Hindlimb muscle (tissue), 1 donor: ENCODE measurements at regions not wholly inside any gene's neighbourhood (a gene's known extent, or its start where the extent isn't known, plus 50 kb on each side); places are given as distances from the start of the nearest gene placed in this dataset.

Experiments
- DNase-seq: peaks from one replicate; pipeline ENCODE4 v3.0.0-alpha.2; 2013

DNA sequence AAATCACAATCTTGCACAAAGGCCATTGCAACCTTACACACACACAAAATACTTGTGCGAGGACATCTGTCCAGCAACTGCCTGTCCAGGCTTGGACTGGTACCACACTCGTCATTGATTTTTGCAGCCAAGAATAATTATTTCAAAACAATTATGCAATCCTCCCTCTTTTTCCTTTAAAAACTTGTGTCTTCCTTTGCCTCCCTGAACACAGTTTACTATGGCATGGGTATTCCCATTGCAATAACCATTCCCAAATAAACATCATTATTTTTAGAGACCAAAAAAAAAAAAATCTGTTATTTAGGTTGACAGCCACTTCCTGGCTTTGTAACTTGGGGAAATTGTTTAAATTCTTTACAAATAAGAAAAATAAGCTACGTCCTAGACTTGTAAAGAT, 54.0 kb downstream of the C11orf91 start:
- DNase-seq = no peak

DNA sequence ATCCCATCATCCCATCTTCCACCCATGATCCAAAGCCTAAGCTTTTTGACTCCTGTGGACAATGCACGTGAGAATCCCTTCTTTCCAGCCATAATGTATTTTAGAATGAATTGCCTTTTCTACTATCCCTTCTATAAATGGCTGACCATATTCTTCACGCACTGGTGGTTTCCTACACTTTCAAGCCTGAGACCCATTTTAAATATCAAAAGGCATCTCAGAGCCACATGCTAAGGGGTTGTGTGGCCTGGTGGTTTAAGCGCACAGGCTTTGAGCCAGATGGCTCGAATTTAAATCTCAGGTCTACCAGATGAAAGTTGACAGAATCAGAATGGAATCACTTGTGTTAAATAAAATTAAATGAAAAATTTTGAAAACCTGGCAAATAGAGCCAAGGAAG, 54.5 kb downstream of the C11orf91 start:
- DNase-seq = no peak

DNA sequence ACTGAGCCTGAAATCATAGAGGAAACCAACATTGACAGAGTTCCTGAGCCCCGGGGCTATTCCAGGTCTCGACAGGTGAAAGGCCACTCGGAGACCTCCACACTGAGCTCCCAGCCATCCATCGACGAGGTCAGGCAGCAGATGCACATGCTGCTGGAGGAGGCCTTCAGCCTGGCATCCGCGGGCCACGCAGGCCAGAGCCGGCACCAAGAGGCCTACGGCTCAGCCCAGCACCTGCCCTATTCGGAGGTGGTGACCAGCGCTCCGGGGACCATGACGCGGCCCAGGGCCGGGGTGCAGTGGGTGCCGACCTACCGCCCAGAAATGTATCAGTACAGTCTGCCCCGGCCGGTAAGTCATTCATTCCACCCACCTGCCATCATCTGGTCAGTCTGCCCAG, 54.9 kb downstream of the C11orf91 start:
- DNase-seq = no peak

DNA sequence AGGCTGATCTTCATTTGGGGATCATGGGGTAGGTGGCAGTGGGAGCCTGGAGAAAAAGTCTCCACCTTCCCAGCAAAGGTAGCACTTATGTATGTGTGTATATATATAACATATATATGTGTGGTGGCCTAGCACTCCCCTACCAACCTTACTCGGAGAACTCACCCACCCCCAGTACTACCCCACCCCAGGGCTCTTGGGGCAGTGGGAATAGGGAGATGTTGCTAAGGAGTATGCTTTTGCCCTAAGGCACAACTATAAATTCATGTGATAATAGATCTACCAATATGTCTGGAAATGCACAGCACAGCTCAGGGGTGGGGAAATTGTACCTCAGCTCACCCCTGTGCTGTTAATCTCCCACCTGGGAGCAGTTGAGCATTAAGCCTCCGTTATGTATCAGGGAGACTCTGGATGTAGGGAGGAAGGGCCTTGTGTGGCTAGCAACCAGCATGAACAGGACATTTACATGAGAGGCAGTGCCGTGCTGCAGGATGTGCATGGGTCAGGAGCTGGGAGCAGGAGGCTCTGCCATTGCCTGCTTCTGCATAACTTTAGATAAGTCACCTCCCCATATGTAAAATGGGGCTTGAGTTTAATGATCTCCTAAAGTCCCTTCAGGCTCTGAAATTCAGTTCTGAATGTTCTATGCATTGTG, 57.3 kb downstream of the C11orf91 start:
- no peak for DNase-seq

DNA sequence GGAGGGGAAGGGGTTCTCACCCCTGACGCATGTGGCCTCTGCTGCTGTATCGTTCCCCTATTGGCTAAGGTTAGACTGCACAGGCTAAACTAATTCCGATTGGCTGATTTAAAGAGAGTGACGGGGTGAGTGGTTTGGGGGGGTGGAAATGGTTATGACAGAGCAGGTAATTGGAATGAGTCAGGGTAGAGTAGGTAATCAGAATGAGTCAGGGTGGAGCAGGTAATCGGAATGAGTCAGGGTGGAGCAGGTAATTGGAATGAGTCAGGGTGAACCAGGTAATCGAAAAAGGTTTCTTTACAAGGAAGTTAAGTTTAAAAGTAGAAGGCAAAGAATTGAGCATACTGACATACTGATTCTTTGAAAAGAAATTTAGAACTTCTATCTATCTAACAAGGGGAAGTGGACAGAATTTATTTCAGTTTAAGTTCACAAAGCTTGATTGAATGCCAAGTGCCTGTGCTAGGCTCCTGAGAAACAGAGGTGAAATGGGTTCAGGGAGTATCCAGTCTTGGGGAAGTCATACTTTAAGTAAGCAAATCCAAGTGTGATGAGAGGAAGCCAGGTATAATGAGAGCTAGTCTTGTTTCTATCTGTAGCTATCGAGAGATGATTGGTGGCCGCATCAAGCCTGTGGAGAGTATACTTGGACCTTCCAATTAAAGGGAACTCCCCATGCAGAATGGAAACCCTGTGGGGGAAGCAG, 58.0 kb downstream of the C11orf91 start:
- no peak for DNase-seq

DNA sequence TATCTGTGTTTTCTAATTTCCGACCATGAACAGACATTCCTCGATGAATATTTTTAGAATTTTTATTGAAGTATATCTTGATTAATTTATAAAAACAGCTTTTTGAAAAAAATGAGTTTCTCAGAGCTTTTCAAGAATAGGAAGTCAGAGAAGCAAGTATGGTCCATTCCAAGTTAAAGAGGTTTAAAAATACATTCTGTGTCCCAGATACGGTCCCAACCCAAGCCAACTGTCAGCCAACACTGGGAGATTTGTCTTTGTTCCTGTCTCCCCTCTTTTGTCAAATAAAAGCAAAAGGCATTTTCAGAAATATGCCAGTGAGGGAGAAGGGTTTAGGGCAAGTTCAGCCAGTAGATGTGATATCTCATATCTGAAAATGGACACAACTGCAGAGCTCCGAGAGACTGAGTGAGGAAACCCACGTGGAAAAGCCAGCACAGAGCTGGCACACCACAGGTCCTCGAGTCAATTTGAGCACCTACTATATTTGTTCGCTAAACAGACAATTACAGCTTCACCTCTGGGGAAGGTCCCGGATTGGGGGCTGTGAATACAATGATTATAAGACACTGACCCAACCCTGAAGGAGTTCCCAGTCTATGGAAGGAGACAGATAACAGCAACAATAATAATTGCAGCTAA, 59.8 kb downstream of the C11orf91 start:
- no peak for DNase-seq

DNA sequence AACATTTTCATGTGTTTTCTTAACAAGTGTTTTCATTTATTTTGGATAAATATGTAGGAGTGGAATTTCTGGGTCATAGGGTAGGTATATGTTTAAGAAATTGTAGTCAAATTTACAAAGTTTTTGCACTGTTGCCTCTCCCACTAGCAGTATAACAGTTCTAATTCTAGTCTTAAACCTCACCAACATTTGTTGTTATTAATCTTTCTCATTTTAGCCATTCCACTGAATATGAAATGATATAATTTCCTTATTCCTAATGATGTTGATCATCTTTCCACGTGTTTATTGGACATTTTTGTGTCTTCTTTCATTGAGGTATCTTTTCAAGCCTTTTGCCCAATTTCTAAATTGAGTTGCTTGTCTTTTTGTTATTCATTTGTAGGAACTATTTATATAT, 62.0 kb downstream of the C11orf91 start:
- no peak for DNase-seq

DNA sequence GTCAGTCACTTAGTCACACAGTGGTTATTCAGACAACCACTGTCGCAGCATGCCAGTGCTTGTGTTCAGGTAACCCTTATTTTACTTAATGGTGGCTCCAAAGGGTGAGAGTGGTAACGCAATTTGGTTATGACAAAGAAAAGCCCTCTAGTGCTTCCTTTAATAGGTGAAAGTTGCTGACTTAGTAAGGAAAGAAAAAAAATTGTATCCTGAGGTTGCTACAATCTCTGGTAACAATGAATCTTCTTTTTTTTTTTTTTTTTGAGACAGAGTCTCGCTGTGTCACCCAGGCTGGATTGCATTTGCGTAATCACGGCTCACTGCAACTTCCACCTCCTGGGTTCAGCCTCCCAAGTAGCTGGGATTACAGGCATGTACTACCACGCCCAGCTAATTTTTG, 64.5 kb downstream of the C11orf91 start:
- no peak for DNase-seq

DNA sequence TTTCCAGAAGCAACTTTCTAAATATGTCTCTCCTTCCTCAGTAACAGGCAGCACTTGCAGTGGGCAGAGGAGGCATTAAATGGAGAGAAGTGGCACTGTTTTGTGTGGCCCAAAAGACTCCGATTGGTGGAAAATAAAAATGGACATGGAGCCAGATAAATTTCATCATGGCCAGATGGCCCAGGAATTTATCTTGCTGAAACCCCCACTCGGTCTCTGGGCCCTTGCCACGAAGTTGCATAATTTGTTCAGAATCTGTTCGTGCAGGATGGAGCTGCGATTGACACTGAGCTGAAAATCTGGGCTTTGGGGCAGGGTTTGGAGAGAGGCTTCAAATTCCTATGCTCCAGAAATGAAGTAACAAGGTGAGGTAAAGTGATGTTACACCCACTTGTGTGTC, 65.5 kb downstream of the C11orf91 start:
- DNase-seq = no peak

DNA sequence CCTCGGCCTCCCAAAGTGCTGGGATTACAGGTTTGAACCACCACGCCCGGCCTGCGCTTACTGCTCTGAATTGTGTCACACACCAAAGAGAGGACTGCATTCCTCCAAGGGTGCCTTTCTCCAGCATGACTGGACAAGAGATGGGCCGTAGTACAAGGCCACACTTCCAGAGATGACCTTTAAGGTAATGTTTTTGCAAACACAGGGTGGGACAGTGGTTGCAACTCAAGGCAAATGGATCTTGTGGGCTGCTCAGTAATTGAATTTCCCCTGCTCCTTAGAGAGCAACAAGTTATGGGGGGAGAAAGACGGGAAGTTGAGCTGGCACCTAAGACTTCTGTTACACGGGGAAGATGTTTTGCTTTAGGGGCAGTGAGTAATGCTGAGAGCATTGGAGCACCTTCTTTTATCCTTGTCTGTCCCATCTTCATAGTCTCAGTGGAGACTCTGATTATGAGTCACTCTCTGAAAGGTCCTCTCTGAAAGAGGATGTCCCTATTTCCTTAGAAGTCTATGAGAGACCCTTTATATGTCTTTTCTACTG, 66.3 kb downstream of the C11orf91 start:
- no peak for DNase-seq

DNA sequence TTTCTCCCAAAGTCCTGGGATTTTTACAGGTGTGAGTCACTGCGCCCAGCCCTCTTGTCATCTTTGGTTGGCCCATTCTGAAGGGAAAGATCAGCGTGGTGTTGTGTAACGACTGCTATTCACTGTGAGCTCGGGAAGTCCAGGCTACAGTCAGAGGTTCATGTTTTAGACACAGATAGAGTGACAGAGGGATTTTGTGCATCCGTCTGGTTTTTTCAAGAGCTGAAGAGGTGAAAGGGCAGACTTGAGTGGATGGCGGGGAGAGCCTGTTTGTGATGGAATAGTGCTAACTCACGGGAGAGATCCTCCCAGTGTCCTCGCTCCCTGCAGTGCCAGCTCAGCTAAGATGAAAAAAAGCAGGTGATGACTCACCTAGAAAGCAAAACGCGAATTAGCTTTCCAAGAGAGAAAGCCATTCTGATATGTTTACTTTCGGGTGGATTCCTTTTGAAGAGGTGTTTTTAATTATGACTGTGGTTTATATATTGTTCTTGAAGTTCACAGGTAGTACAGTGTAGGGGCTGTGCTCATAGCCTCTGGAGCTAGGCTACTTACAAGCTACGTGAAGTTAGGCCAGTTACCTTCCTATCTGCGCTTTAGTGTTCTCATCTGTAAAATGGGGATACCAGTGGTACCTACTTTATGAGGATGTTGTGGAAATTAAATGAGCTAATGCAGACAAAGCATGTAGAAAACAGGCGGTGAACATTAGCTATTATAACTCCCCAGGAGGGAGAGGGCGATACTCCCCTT, 67.2 kb downstream of the C11orf91 start:
- no peak for DNase-seq

DNA sequence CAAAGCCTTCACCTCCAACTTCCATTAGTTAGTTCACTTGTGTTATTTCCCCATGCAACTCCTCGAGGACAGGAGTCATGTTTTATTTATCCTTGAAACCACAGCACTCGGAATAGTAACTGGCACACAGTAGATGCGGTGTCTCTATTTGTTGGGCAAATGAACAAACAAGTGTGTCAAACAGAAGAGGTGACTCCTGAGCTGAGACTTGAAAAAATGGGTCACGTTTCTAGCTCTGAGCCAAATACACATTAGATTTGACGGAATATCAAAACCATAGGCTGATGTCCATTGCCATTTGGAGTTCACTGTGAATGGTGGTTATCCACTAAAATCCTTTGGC, 68.9 kb downstream of the C11orf91 start:
- no peak for DNase-seq

DNA sequence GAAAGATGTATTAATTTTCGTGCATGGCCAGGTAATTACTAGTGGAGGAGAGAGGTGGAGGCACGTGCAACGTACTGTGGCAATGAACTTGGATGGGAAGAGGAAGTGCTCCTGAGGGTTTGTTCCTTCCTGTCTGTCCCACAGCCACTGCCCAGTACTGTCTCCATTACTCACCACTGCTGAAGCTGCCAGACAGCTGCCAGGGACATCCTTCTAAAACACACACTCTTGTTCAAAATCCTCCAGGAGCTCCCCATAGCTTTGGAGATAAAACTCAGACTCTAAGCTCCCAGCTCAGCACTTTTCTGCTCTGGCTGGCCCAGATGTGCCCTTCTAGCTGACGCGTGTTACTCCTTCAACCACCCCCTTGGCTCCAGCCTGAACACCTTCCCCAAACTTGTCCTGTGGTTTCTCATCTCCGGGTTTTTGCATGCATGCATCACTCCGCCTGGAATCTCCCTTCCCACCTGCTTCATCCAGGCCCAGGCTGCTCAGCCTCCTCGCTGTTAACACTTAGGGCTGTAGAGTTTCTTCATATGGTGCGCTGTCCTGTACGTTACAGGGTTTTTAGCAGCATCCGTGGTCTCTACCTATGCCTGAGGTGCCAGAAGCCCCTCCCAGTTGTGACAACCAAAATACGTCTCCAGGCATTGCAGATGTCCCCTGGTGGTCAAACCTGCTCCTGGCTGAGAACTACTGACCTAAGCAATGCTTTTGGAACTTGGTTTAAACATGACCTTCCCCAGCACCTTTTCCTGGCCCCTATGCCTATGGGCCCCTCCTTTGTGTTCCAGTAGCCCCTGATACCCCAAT, 69.5 kb downstream of the C11orf91 start:
- DNase-seq = no peak

DNA sequence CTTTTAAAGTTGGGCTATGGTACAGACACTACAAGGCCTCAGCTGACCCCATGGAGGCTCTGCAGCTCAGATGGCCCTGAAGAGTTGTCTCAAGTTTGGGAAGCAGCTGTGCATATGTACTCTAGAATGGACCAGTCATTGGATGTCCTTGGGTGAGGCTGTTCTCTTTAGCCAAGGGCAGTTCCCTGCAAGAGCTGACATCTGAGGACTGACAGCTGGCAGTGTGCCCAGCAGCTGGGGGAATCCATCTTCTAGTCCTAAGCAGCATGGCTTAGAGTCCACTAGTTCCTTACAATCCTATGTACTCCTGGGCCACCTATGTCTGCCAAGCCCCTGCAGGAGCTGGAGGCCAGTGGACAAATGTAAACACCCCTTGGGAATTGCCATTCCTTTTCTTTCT, 76.5 kb downstream of the C11orf91 start:
- peak; percentile 62 for DNase-seq

DNA sequence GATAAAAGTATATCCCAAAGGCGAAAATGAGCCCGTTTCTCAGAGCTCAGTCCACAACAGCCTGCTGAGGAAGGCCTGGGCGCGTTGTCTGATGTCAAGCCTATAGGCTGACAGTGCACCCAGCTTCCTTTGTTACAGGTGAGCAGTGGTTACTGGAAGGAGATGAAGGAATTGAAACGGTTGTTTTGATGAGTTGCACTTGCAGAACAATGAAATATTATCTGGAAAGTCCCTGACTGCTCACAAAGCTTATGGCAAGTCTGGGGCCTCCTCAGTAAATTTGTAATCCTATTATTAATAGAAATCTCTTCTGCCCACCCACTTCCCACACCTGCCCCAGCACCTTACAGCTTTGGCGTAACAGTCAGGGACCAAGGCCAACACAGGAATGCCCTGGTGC, 77.8 kb downstream of the C11orf91 start:
- no peak for DNase-seq

DNA sequence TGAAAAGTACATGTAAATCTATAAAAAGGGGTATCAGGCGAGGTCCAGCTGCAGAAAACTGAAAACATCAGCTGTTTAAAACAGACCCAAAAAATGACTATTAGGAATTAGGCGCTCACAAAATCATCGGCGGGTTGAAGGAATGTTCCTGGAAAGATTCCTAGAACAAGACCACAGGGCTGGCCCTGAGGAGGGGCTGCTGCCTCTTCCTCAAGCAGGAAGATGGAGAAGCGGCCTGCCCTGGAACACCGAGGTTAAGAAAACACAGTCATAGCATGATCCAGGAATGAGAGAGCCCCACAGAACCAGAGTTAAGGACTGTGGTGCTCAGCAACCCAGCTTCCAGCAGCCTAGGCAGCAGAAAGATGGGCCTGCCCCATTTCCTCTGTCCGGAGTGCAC, 78.4 kb downstream of the C11orf91 start:
- DNase-seq = peak; percentile 45

DNA sequence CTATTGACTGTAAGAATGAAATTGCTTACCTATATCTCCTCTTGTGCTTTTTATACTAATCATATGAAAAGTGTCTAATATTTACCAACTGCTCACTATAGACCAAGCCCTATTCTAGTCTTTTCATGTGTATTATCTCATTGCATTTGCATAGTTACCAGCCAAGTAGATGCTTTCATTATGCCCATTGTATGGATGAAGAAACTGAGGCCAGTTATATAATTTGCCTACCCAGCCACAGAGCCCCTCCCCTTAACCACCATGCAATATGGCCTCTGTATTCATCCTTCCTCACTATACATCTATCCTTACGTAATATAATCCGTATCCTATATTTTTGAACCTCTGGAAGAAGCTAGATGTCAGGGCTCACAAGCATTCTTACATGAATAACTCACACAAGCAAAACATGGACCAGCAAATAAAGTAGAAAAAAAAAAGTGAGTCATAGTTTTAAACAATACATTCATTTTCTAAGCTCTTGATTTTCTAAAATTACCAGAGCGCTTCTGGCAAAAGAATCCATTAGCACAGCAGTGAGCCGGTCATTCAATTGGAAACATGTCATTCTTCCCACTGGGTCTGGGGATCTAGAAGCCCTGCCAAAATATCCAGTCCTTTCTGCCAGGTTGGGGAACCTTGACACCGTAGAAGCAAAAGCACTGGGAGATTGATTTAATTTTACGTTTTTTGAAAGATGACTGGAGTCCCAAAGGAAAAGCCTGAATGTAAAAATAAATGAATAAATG, 80.0 kb downstream of the C11orf91 start:
- peak; percentile 69 for DNase-seq

DNA sequence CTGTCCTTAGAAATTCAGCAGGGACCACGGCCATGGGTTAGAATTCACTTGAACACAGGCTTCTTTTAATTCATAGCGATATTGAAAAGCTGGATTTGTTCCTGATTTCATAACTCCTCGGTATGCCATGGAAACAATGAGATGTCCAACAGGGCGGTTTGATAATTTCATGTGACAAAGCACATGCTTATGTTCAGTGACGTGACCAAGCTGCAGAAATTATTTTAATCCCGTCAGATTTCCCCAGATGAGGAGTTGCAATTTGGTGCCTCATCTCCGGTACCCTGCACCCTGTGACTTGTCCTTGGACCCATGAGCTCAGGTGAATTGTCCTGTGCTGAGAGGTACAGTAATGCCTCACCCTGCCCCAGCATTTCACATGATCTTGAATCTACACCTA, 81.7 kb downstream of the C11orf91 start:
- no peak for DNase-seq

DNA sequence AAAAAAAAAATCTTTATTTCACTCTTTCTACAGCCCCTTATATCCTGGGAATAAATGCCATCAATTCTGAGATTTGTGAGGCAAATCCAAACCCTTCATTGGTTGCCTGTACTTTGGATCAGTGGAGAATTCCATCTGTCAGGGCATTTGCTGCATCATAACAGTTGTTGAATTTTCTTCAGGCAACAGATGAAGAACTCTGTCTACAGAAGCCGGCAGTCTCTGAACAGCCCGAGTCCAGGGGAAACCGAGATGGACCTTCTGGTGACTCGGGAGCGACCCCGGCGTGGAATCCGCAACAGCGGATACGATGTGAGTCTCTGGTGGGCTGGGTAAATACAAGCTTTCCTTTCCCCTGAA, 82.3 kb downstream of the C11orf91 start:
- DNase-seq = no peak

DNA sequence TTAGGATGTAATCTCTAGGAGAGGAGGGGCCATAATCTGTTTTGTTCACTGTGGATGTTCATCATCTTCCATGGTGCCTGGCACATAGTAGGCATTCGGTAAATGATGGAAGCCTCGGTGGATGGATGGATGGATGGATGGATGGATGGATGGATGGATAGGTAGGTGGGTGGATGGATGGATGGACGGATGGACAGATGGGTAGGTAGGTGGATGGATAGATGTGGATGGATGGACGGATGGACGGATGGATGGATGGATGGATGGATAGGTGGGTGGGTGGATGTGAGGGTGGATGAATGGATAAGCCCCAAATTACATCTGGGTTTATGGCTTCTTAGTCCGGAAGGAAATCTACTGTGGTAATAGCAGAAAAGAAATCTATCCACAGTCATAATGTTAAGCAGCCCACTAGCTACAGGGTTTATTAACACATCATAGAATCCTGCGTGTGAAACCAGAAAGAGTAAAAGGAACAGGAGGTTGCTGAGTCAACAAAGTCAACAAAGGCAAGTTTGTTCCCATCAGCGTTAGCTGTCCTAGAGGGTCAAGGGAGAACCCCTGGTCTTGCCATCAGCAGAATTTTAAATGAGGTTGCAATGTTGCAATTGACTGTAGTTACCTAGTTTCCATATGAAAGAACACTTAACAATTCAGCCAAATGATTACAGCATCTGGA, 82.8 kb downstream of the C11orf91 start:
- no peak for DNase-seq

DNA sequence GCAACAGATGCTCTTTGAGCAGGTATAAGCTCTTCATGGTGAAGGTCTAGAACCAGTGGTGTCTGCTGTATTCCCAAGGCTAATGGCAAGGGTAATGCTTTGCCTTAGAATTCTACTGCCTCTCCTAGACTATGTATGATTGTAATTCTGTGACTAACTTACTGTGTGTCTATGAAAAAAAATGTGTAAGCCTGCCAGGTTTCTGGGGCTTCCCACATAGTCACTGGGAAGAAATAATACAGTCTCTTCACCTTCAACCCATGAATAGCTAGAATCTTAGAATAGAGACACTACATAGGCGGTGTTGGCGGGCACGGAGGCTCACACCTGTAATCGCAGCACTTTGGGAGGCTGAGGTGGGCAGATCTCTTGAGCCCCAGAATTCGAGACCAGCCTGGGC, 84.1 kb downstream of the C11orf91 start:
- DNase-seq = no peak
